Spinal cord (tissue), 9 donors: ENCODE measurements at regions not wholly inside any gene's neighbourhood (a gene's known extent, or its start where the extent isn't known, plus 50 kb on each side); places are given as distances from the start of the nearest gene placed in this dataset.
A peak's percentile ranks its signal among the peaks of the same experiment; 100 is the strongest.

Source experiments
- DNase-seq, 6 donors: peaks; one replicate each; pipeline versions ENCODE4 v3.0.0 to v3.0.0-alpha.2; 2013 to 2015; ENCODE audit warnings: low spot score in 6 of 6, low read depth in 4 of 6
- H3K27ac ChIP-seq: one replicate; pipeline ENCODE4 v1.5.1; 2013; ENCODE audit warnings: low read depth, low read length, control low read depth
- H3K27me3 ChIP-seq: one replicate; pipeline ENCODE4 v1.6.1; 2013; ENCODE audit warnings: low read length; ENCODE audit not compliant: control insufficient read depth, insufficient read depth
- H3K36me3 ChIP-seq: one replicate; pipeline ENCODE4 v1.6.1; 2013; ENCODE audit warnings: low read length; ENCODE audit not compliant: control insufficient read depth, insufficient read depth
- H3K4me1 ChIP-seq: one replicate; pipeline ENCODE4 v1.6.1; 2013; ENCODE audit warnings: low read length; ENCODE audit not compliant: control insufficient read depth, insufficient read depth
- H3K4me3 ChIP-seq: one replicate; pipeline ENCODE4 v1.5.1; 2013; ENCODE audit warnings: low read depth, low read length, control low read depth
- H3K9me3 ChIP-seq: one replicate; pipeline ENCODE4 v1.6.1; 2013; ENCODE audit warnings: low read length; ENCODE audit not compliant: control insufficient read depth, insufficient read depth
- WGBS: methylation state at CpG from one replicate; pipeline ENCODE4 v1.1.5; 2013; ENCODE audit warnings: missing lambda C conversion rate; ENCODE audit not compliant: insufficient coverage; 5-methylcytosine and 5-hydroxymethylcytosine counted together
- donor health status: healthy.

DNA sequence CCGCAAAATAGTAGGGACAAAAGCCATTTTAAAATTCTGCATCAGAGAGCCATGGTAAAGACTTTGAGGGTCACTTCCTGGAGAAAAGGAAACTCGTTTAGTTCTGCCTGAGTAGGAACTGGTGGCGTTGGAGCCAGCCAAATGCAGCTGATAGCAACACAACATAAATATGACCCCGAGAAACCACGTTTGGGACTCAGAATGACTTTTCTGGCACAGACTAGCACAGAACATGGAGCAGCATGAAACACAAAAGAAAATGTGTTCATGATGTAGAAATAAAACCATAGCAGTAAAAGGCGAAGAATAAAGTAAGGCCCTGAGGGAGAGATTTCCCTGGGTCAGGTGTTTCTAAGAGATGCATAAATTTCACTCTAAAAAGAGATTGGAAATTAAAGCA, 149.2 kb upstream of the KLHL29 start:
- Histone ChIP-seq H3K4me1 (no peaks in the 10 kb centered on the region), H3K27me3 (no peaks in the 10 kb centered on the region), H3K9me3 (no peaks in the 10 kb centered on the region), H3K4me3 (no peak overlapping the region), H3K27ac (no peak overlapping the region), H3K36me3 (no peaks in the 10 kb centered on the region)
- WGBS, result 85% methylated on average over 1 of the region's 6 CpGs
- peak in 1 of 6 donors; percentile 57 for DNase-seq

GRCh38 chr2:23237147-23237546, 147.8 kb upstream of the KLHL29 start:
- Histone ChIP-seq H3K9me3 (no peaks in the 10 kb centered on the region), H3K36me3 (no peaks in the 10 kb centered on the region), H3K4me3 (no peak overlapping the region), H3K4me1 (peaks cover 10% of the 10 kb centered on the region), H3K27ac (no peak overlapping the region), H3K27me3 (no peaks in the 10 kb centered on the region)
- 94% methylated on average over 6 of the region's 7 CpGs for WGBS
- DNase-seq, result no peak

GRCh38 chr2:23238011-23238657, 146.8 kb upstream of the KLHL29 start:
- WGBS, result 81% methylated on average over 2 of the region's 4 CpGs
- Histone ChIP-seq H3K4me1 (peaks cover 19% of the 10 kb centered on the region), H3K4me3 (no peak overlapping the region), H3K27me3 (no peaks in the 10 kb centered on the region), H3K27ac (no peak overlapping the region), H3K36me3 (no peaks in the 10 kb centered on the region), H3K9me3 (no peaks in the 10 kb centered on the region)
- DNase-seq, result no peak

DNA sequence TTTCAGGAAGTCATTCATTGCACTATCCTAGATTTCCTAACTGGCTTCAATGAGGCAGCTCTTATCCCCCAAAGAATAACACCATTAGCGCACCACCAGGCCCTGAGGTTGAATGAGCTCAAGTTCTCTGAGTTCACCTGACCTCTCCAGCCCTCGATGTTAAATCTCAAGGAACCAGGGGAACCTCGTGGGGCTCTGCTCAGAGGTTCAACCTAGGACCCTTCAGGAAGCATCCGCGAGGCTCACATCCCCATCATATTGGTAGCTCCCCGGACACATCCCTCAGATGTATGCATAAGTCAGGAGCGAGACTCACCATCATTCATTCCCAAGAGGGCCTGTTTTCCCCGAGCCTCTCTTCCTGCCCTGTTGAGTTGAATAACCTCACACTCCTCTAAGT, 145.6 kb upstream of the KLHL29 start:
- 94% methylated on average over 8 of the region's 8 CpGs for WGBS

GRCh38 chr2:23241121-23241520, 143.9 kb upstream of the KLHL29 start:
- 100% methylated on average over 1 of the region's 1 CpG for WGBS
- Histone ChIP-seq H3K27ac (no peak overlapping the region), H3K4me3 (no peak overlapping the region), H3K4me1 (peaks cover 22% of the 10 kb centered on the region), H3K9me3 (no peaks in the 10 kb centered on the region), H3K27me3 (no peaks in the 10 kb centered on the region), H3K36me3 (no peaks in the 10 kb centered on the region)
- DNase-seq, result no peak

More for the DNA sequence above, 145.6 kb upstream of the KLHL29 start:
- Histone ChIP-seq H3K27ac (no peak overlapping the region), H3K4me3 (no peak overlapping the region), H3K36me3 (no peaks in the 10 kb centered on the region), H3K27me3 (no peaks in the 10 kb centered on the region), H3K4me1 (peaks cover 22% of the 10 kb centered on the region), H3K9me3 (no peaks in the 10 kb centered on the region)
- no peak for DNase-seq

- peaks cover 22% of the 10 kb centered on the region for H3K4me1 ChIP-seq
- H3K36me3 ChIP-seq, result no peaks in the 10 kb centered on the region
- no peak for DNase-seq
- H3K4me3 ChIP-seq, result no peak overlapping the region
- H3K9me3 ChIP-seq, result no peaks in the 10 kb centered on the region
- H3K27ac ChIP-seq, result no peak overlapping the region
- H3K27me3 ChIP-seq, result no peaks in the 10 kb centered on the region
- WGBS, result 74% methylated on average over 12 of the region's 12 CpGs
Measured at GRCh38 chr2:23241611-23242245, 143.3 kb upstream of the KLHL29 start.

DNA sequence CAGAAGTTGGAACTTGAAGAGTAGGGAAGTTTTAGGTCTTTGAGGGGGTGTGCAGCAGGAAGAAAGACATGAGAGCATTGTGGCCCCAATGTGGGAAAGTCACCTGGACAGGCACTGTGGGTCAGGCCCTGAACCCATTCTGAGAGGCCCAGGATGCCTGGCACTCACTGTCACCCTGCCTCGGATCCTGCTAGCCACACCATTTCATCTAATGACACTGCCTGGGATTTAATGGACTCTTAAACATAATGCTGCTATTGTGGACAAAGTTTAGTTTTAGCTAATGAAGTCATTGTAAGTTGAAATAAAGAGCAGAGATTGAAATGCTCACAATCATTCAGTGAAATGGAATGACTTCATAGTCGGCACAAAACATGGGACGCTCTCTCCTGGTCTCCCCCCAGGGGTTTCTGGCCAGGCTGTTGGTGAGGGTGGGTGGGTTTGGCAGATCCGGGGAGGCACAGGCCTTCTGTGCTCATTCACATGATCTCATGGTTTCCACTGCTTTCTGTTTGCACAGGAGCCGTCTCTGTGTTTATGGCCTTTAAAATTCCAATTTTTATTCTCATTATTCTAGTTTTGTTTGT, 141.8 kb upstream of the KLHL29 start:
- Histone ChIP-seq H3K27me3 (no peaks in the 10 kb centered on the region), H3K4me1 (peaks cover 22% of the 10 kb centered on the region), H3K9me3 (no peaks in the 10 kb centered on the region), H3K27ac (peak overlapping the region; percentile 79), H3K4me3 (no peak overlapping the region), H3K36me3 (no peaks in the 10 kb centered on the region)
- peak in 1 of 6 donors; percentile 49 for DNase-seq
- no CpG with 5 or more reads among the region's 5 CpGs for WGBS

- no CpG with 5 or more reads among the region's 1 CpG for WGBS
- DNase-seq, result peak in 1 of 6 donors; percentile 28
- no peaks in the 10 kb centered on the region for H3K36me3 ChIP-seq
- no peaks in the 10 kb centered on the region for H3K9me3 ChIP-seq
- peaks cover 22% of the 10 kb centered on the region for H3K4me1 ChIP-seq
- H3K27me3 ChIP-seq, result no peaks in the 10 kb centered on the region
- H3K4me3 ChIP-seq, result no peak overlapping the region
- peak overlapping the region; percentile 4 for H3K27ac ChIP-seq
Measured at GRCh38 chr2:23244617-23245016, 140.4 kb upstream of the KLHL29 start.

- 77% methylated on average over 3 of the region's 4 CpGs for WGBS
- peaks cover 19% of the 10 kb centered on the region for H3K4me1 ChIP-seq
- H3K4me3 ChIP-seq, result no peak overlapping the region
- H3K27me3 ChIP-seq, result no peaks in the 10 kb centered on the region
- no peaks in the 10 kb centered on the region for H3K36me3 ChIP-seq
- no peaks in the 10 kb centered on the region for H3K9me3 ChIP-seq
- no peak overlapping the region for H3K27ac ChIP-seq
- no peak for DNase-seq
Measured at GRCh38 chr2:23246992-23247683, 137.8 kb upstream of the KLHL29 start.
